IPS-18a (cell line): ENCODE measurements at regions not wholly inside any gene's neighbourhood (a gene's known extent, or its start where the extent isn't known, plus 50 kb on each side); places are given as distances from the start of the nearest gene placed in this dataset.

Source experiments
- H3K27ac ChIP-seq: one replicate; pipeline ENCODE4 v1.5.1; 2013; ENCODE audit warnings: low read length
- H3K27me3 ChIP-seq: one replicate; pipeline ENCODE4 v1.6.1; 2013; ENCODE audit warnings: mild to moderate bottlenecking, low read length; ENCODE audit not compliant: control insufficient read depth, insufficient read depth
- H3K36me3 ChIP-seq: one replicate; pipeline ENCODE4 v1.6.1; 2013; ENCODE audit warnings: low read depth, low read length; ENCODE audit not compliant: control insufficient read depth
- H3K4me1 ChIP-seq: one replicate; pipeline ENCODE4 v1.6.1; 2013; ENCODE audit warnings: low read depth, low read length; ENCODE audit not compliant: control insufficient read depth
- H3K4me3 ChIP-seq: one replicate; pipeline ENCODE4 v1.5.1; 2013; ENCODE audit warnings: low read length
- H3K9ac ChIP-seq: one replicate; pipeline ENCODE4 v1.6.1; 2013; ENCODE audit warnings: mild to moderate bottlenecking, low read length, moderate library complexity
- H3K9me3 ChIP-seq: one replicate; pipeline ENCODE4 v1.6.1; 2013; ENCODE audit warnings: low read depth, low read length; ENCODE audit not compliant: control insufficient read depth

- Histone ChIP-seq H3K27ac (no peak overlapping the region), H3K4me3 (no peak overlapping the region), H3K9me3 (no peaks in the 10 kb centered on the region), H3K9ac (no peak overlapping the region), H3K27me3 (no peaks in the 10 kb centered on the region), H3K4me1 (no peaks in the 10 kb centered on the region), H3K36me3 (no peaks in the 10 kb centered on the region)
Measured at GRCh38 chr16:7132465-7132864, 200.2 kb upstream of the RBFOX1 start.

- no peak overlapping the region for H3K4me3 ChIP-seq
Measured at GRCh38 chr16:7124701-7125100, 207.9 kb upstream of the RBFOX1 start.

DNA sequence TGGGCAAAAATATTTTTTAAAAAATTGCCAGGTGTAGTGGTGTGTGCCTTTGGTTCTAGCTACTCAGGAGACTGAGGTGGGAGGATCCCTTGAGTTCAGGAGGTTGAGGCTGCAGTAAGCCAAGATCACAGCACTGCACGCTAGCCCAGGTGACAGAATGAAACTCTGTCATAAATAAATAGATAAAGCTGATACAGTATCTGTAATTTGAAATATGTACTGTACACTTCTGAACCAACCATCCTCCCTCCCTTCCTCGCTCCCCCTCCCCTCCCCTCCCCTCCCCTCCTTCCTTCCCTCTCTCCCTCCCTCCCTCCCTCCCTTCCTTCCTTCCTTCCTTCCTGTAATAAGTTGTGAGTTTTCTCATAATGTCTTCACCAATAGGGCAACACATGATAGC lies 208.4 kb upstream of the RBFOX1 start:
- Histone ChIP-seq H3K27me3 (no peaks in the 10 kb centered on the region), H3K36me3 (no peaks in the 10 kb centered on the region), H3K9ac (no peak overlapping the region), H3K4me1 (no peaks in the 10 kb centered on the region), H3K27ac (no peak overlapping the region), H3K4me3 (no peak overlapping the region), H3K9me3 (no peaks in the 10 kb centered on the region)

More at GRCh38 chr16:7124701-7125100, 207.9 kb upstream of the RBFOX1 start:
- Histone ChIP-seq H3K27me3 (no peaks in the 10 kb centered on the region), H3K9me3 (no peaks in the 10 kb centered on the region), H3K4me1 (no peaks in the 10 kb centered on the region), H3K9ac (no peak overlapping the region), H3K36me3 (no peaks in the 10 kb centered on the region), H3K27ac (no peak overlapping the region)

DNA sequence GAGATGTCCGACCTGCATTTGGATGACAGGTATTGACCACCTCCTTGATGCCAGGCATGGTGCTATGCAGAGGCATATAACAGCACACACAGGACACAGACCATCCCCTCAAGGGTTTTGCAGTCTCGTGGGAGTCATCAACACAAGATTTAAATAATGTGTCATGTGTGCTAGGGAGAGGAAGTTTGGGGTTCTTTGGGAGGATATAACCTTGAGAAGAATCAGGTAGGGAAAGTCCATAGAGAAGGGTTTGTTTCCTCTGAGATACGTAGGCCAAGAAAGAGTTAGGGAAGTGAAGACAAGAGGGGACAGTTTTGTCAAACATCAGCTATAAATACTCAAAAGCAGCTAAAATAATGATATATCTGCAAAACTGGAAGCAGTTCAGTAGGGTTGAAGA lies 215.9 kb upstream of the RBFOX1 start:
- no peaks in the 10 kb centered on the region for H3K9me3 ChIP-seq
- no peaks in the 10 kb centered on the region for H3K27me3 ChIP-seq

DNA sequence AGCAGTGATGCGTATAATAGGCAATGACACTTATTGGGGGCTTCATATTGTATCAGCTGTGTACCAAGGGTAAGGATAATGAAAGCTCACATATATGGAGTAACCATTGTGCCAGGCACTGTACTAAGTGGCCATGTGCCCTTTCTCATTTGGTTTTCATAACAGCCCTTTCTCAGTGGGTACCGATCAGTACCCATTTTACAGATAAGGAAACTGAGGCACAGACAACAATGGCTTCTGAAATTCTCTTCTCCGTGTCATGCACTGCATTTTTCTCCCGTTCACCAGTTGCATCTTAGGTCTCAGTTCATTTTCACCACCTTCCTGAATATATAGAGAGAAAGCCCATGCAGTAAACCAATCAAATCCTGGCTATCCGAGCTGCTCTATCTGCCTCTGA lies 216.7 kb upstream of the RBFOX1 start:
- Histone ChIP-seq H3K4me3 (no peak overlapping the region), H3K27me3 (no peaks in the 10 kb centered on the region), H3K9ac (no peak overlapping the region), H3K36me3 (no peaks in the 10 kb centered on the region), H3K4me1 (no peaks in the 10 kb centered on the region), H3K27ac (no peak overlapping the region), H3K9me3 (no peaks in the 10 kb centered on the region)

More for the DNA sequence above, 215.9 kb upstream of the RBFOX1 start:
- Histone ChIP-seq H3K27ac (no peak overlapping the region), H3K9ac (no peak overlapping the region), H3K36me3 (no peaks in the 10 kb centered on the region), H3K4me3 (no peak overlapping the region), H3K4me1 (no peaks in the 10 kb centered on the region)

- no peak overlapping the region for H3K27ac ChIP-seq
- H3K27me3 ChIP-seq, result no peaks in the 10 kb centered on the region
Measured at GRCh38 chr16:7113949-7114348, 218.7 kb upstream of the RBFOX1 start.

DNA sequence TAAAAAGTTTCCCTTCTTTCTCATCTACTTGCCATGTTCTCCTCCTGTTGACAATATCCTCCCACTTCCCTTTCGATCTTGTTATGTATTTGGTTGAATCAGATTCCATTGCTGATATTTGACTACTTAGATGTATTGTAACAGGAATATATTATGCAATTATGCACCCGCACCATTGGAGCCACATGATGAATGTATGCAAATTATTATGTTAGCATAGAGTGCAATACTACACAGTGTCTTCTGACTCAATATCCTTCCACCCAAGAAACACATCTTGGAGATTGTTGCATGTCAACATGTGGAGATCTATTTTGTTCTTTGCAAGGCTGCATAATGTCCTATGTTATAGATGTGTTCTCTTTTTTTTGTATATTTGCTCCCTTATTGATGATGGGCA lies 219.2 kb upstream of the RBFOX1 start:
- no peaks in the 10 kb centered on the region for H3K4me1 ChIP-seq
- no peak overlapping the region for H3K9ac ChIP-seq
- no peak overlapping the region for H3K27ac ChIP-seq
- H3K27me3 ChIP-seq, result no peaks in the 10 kb centered on the region
- no peaks in the 10 kb centered on the region for H3K36me3 ChIP-seq
- H3K9me3 ChIP-seq, result no peaks in the 10 kb centered on the region
- no peak overlapping the region for H3K4me3 ChIP-seq

More at GRCh38 chr16:7113949-7114348, 218.7 kb upstream of the RBFOX1 start:
- Histone ChIP-seq H3K4me1 (no peaks in the 10 kb centered on the region), H3K9me3 (no peaks in the 10 kb centered on the region), H3K4me3 (no peak overlapping the region), H3K9ac (no peak overlapping the region), H3K36me3 (no peaks in the 10 kb centered on the region)

DNA sequence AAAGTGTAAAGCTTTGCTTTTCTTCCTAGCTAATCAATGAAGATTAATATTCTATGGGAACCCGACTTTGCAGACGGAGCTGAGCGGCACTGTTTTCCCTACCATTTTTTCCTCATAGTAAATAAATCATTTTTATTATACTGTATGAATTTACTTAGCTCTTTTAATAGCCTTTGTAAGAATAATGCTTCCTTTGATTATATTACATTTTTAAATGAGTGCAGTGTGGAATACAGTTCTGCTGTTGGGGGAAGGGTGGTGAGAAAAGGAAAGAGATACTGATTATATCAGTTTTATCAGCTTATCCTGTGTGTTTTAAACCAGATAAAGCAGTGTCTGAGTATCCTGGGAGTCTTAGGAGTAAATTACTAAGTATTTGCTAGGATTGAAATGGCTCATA lies 221.4 kb upstream of the RBFOX1 start:
- Histone ChIP-seq H3K9ac (no peak overlapping the region), H3K27ac (no peak overlapping the region), H3K36me3 (no peaks in the 10 kb centered on the region), H3K4me1 (no peaks in the 10 kb centered on the region), H3K4me3 (no peak overlapping the region), H3K27me3 (no peaks in the 10 kb centered on the region), H3K9me3 (no peaks in the 10 kb centered on the region)

- Histone ChIP-seq H3K9ac (no peak overlapping the region), H3K4me1 (no peaks in the 10 kb centered on the region)
Measured at GRCh38 chr16:7107436-7107835, 225.2 kb upstream of the RBFOX1 start.

GRCh38 chr16:7103056-7103455 lies 229.6 kb upstream of the RBFOX1 start:
- Histone ChIP-seq H3K9ac (no peak overlapping the region), H3K36me3 (no peaks in the 10 kb centered on the region), H3K4me1 (no peaks in the 10 kb centered on the region), H3K9me3 (no peaks in the 10 kb centered on the region), H3K4me3 (no peak overlapping the region), H3K27me3 (no peaks in the 10 kb centered on the region), H3K27ac (no peak overlapping the region)

More at GRCh38 chr16:7107436-7107835, 225.2 kb upstream of the RBFOX1 start:
- H3K4me3 ChIP-seq, result no peak overlapping the region
- no peaks in the 10 kb centered on the region for H3K36me3 ChIP-seq
- no peak overlapping the region for H3K27ac ChIP-seq
- no peaks in the 10 kb centered on the region for H3K9me3 ChIP-seq
- no peaks in the 10 kb centered on the region for H3K27me3 ChIP-seq

DNA sequence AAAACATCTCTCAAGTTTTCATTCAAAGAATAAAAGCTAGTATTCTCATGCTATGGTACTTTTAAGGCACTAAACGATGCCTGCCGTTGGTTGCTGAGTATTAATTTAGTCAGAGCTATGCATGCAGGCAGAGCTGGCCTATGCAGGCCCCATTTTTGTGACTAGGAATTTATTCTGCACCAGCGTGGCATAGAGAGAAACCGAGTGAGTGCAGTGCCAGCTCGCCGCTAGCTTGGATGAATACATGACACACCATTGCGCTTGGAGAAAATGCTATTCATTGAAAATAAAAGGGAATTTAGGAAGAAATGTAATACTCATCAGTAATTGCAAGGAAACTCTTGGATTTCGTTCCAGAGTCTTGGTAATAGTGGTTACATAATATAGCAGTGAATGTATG lies 231.6 kb upstream of the RBFOX1 start:
- H3K9me3 ChIP-seq, result no peaks in the 10 kb centered on the region
- no peaks in the 10 kb centered on the region for H3K27me3 ChIP-seq

DNA sequence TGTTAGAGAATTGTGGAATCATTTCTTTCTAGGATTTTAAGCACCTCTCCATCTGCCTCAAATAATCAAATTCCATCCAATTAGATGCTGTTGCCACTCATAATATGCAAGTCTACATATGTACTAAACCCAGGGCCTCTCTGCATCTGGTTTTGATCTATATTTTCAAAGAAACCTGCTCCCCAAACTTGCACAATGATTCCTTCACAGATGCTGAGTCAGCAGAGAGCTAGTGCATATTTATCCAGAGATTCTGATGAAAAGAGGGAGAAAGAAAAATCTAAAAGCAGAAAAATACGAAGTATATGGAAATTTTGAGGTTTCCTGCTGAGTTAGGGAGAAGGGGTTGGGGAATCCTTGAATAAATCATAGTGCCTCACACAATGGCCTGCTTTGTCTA lies 235.1 kb upstream of the RBFOX1 start:
- Histone ChIP-seq H3K36me3 (no peaks in the 10 kb centered on the region), H3K4me3 (no peak overlapping the region)

More for the DNA sequence above, 231.6 kb upstream of the RBFOX1 start:
- Histone ChIP-seq H3K9ac (no peak overlapping the region), H3K4me1 (peaks cover 6% of the 10 kb centered on the region), H3K4me3 (no peak overlapping the region), H3K36me3 (no peaks in the 10 kb centered on the region), H3K27ac (no peak overlapping the region)

More for the DNA sequence above, 235.1 kb upstream of the RBFOX1 start:
- peaks cover 6% of the 10 kb centered on the region for H3K4me1 ChIP-seq
- no peak overlapping the region for H3K9ac ChIP-seq
- H3K27ac ChIP-seq, result no peak overlapping the region
- H3K9me3 ChIP-seq, result no peaks in the 10 kb centered on the region
- H3K27me3 ChIP-seq, result no peaks in the 10 kb centered on the region
